Osteocyte (in vitro differentiated cells): ENCODE measurements at regions not wholly inside any gene's neighbourhood (a gene's known extent, or its start where the extent isn't known, plus 50 kb on each side); places are given as distances from the start of the nearest gene placed in this dataset.

Experiments
- DNase-seq: peaks from one replicate; pipeline ENCODE4 v3.0.0; 2021; ENCODE audit warnings: mixed read lengths; ENCODE audit not compliant: unreplicated experiment; ENCODE audit errors: extremely low spot score
- H3K27ac Mint-ChIP-seq: one replicate; pipeline ENCODE4 v1.8.0; 2021; ENCODE audit warnings: mild to moderate bottlenecking, mixed read lengths; ENCODE audit not compliant: unreplicated experiment
- H3K27me3 Mint-ChIP-seq: one replicate; pipeline ENCODE4 v1.8.0; 2021; ENCODE audit warnings: mixed read lengths; ENCODE audit not compliant: unreplicated experiment
- H3K36me3 Mint-ChIP-seq: one replicate; pipeline ENCODE4 v1.8.0; 2021; ENCODE audit warnings: mixed read lengths; ENCODE audit not compliant: unreplicated experiment
- H3K4me1 Mint-ChIP-seq: one replicate; pipeline ENCODE4 v1.8.0; 2021; ENCODE audit warnings: mixed read lengths; ENCODE audit not compliant: unreplicated experiment
- H3K4me3 Mint-ChIP-seq: one replicate; pipeline ENCODE4 v1.8.0; 2021; ENCODE audit warnings: mild to moderate bottlenecking, moderate library complexity, mixed read lengths; ENCODE audit not compliant: unreplicated experiment
- H3K9me3 Mint-ChIP-seq: one replicate; pipeline ENCODE4 v1.8.0; 2021; ENCODE audit warnings: mixed read lengths; ENCODE audit not compliant: unreplicated experiment
- CTCF ChIP-seq: fragments of 200-600 bp; sonication (generic); IDR thresholded peaks from 2 replicates; pipeline ENCODE4 v1.5.0; 2021; ENCODE audit warnings: antibody characterized with exemption, mild to moderate bottlenecking, moderate library complexity

- Mint-ChIP-seq H3K4me3 (no peak overlapping the region), H3K27me3 (no peaks in the 10 kb centered on the region), H3K36me3 (no peaks in the 10 kb centered on the region), H3K4me1 (peaks cover 27% of the 10 kb centered on the region), H3K27ac (no peak overlapping the region), H3K9me3 (peaks cover 22% of the 10 kb centered on the region)
- no peak for TF ChIP-seq CTCF
- no peak for DNase-seq
These were observed 436.2 kb downstream of the SLITRK6 start for GRCh38 chr13:85362980-85363379.

GRCh38 chr13:85347251-85347650 lies 452.0 kb downstream of the SLITRK6 start:
- Mint-ChIP-seq H3K9me3 (peaks cover 22% of the 10 kb centered on the region), H3K27me3 (no peaks in the 10 kb centered on the region), H3K27ac (peak overlapping the region; percentile 86), H3K4me1 (peaks cover 30% of the 10 kb centered on the region), H3K4me3 (no peak overlapping the region), H3K36me3 (peaks cover 15% of the 10 kb centered on the region)
- no peak for TF ChIP-seq CTCF
- DNase-seq: no peak

GRCh38 chr13:85334187-85334586 lies 465.0 kb downstream of the SLITRK6 start:
- no peak for TF ChIP-seq CTCF
- Mint-ChIP-seq H3K9me3 (peaks cover 18% of the 10 kb centered on the region), H3K4me3 (no peak overlapping the region), H3K4me1 (peaks cover 5% of the 10 kb centered on the region), H3K27ac (no peak overlapping the region), H3K27me3 (no peaks in the 10 kb centered on the region), H3K36me3 (peaks cover 6% of the 10 kb centered on the region)
- DNase-seq: no peak

GRCh38 chr13:85333506-85334020 lies 465.7 kb downstream of the SLITRK6 start:
- Mint-ChIP-seq H3K4me3 (no peak overlapping the region), H3K27me3 (no peaks in the 10 kb centered on the region), H3K9me3 (peaks cover 12% of the 10 kb centered on the region), H3K36me3 (peaks cover 3% of the 10 kb centered on the region), H3K4me1 (peaks cover 5% of the 10 kb centered on the region), H3K27ac (no peak overlapping the region)
- DNase-seq: no peak
- no peak for TF ChIP-seq CTCF

GRCh38 chr13:85332615-85333014 lies 466.6 kb downstream of the SLITRK6 start:
- no peak for DNase-seq
- peak overlapping the region; percentile 18 for H3K27ac Mint-ChIP-seq

More at GRCh38 chr13:85332615-85333014, 466.6 kb downstream of the SLITRK6 start:
- Mint-ChIP-seq H3K36me3 (peaks cover 3% of the 10 kb centered on the region), H3K9me3 (peaks cover 14% of the 10 kb centered on the region), H3K4me1 (peaks cover 5% of the 10 kb centered on the region), H3K4me3 (no peak overlapping the region), H3K27me3 (no peaks in the 10 kb centered on the region)
- TF ChIP-seq CTCF: no peak
